Keratinocyte (primary cell): ENCODE measurements at regions not wholly inside any gene's neighbourhood (a gene's known extent, or its start where the extent isn't known, plus 50 kb on each side); places are given as distances from the start of the nearest gene placed in this dataset.
"Not testable (repeated sequence)": the region's sequence is repeated elsewhere in the genome, so short reads cannot be mapped to it uniquely, and the experiment has no call there.

ENCODE experiments used
- DNase-seq: peaks from one replicate; pipeline ENCODE4 v3.0.0-alpha.2; 2011; ENCODE audit warnings: low read depth, missing footprints, low spot score
- FAIRE-seq: peaks from 2 replicates; lab custom pipeline; 2011; peaks lifted over from hg19 to GRCh38; lab: Jason Lieb, UNC
- H2AFZ ChIP-seq: 2 replicates; pipeline ENCODE4 v1.6.0; 2012; ENCODE audit warnings: low read length, control low read depth, inconsistent platforms; ENCODE audit not compliant: control insufficient read depth
- H3K27ac ChIP-seq: 2 replicates; pipeline ENCODE4 v1.5.1; 2011; ENCODE audit warnings: low read length; ENCODE audit not compliant: control insufficient read depth, insufficient read depth
- H3K27me3 ChIP-seq: 3 replicates; pipeline ENCODE4 v1.6.0; 2011; ENCODE audit warnings: low read length; ENCODE audit not compliant: control insufficient read depth, insufficient read depth; ENCODE audit errors: extremely low read depth
- H3K36me3 ChIP-seq, 2 experiments: 2 replicates in 1 of 2; 3 replicates in 1 of 2; pipeline ENCODE4 v1.5.1; 2011; ENCODE audit warnings: low read length in 2 of 2, mild to moderate bottlenecking in 1 of 2; ENCODE audit not compliant: control insufficient read depth in 2 of 2, insufficient read depth in 2 of 2; ENCODE audit errors: extremely low read depth in 1 of 2
- H3K4me1 ChIP-seq: 3 replicates; pipeline ENCODE4 v1.5.1; 2011; ENCODE audit warnings: low read length; ENCODE audit not compliant: control insufficient read depth, insufficient read depth; ENCODE audit errors: extremely low read depth
- H3K4me2 ChIP-seq: 3 replicates; pipeline ENCODE4 v1.6.0; 2011; ENCODE audit warnings: low read depth, low read length; ENCODE audit not compliant: control insufficient read depth, insufficient read depth; ENCODE audit errors: extremely low read depth
- H3K4me3 ChIP-seq, 3 experiments: fragments of 200-600 bp in 1 of 3; sonication (generic) in 1 of 3; 2 replicates in 2 of 3; 3 replicates in 1 of 3; pipeline ENCODE4 v1.5.1; 2011 to 2016; ENCODE audit warnings: low read length in 3 of 3, mild to moderate bottlenecking in 3 of 3, control low read depth in 2 of 3, inconsistent platforms in 1 of 3, low read depth in 1 of 3, mixed read lengths in 1 of 3, mixed run types in 1 of 3, moderate library complexity in 1 of 3; ENCODE audit not compliant: control insufficient read depth in 2 of 3, insufficient read depth in 2 of 3; ENCODE audit errors: extremely low read depth in 1 of 3
- H3K79me2 ChIP-seq: 2 replicates; pipeline ENCODE4 v1.6.0; 2012; ENCODE audit warnings: low read length; ENCODE audit not compliant: control insufficient read depth, insufficient read depth
- H3K9ac ChIP-seq: 3 replicates; pipeline ENCODE4 v1.6.0; 2011; ENCODE audit warnings: low read length; ENCODE audit not compliant: control insufficient read depth, insufficient read depth; ENCODE audit errors: extremely low read depth
- H3K9me1 ChIP-seq: 3 replicates; pipeline ENCODE4 v1.6.0; 2011; ENCODE audit warnings: low read length; ENCODE audit not compliant: control insufficient read depth, insufficient read depth; ENCODE audit errors: extremely low read depth
- H3K9me3 ChIP-seq: 2 replicates; pipeline ENCODE4 v1.5.1; 2012; ENCODE audit warnings: low read depth, low read length; ENCODE audit not compliant: control insufficient read depth
- H4K20me1 ChIP-seq: 3 replicates; pipeline ENCODE4 v1.6.0; 2011; ENCODE audit warnings: low read length; ENCODE audit not compliant: control insufficient read depth, insufficient read depth; ENCODE audit errors: extremely low read depth
- CTCF ChIP-seq, 3 experiments: IDR thresholded peaks in 1 of 3; conservative IDR thresholded peaks in 1 of 3; optimal IDR thresholded peaks in 1 of 3; 2 replicates in 2 of 3; 3 replicates in 1 of 3; pipeline versions ENCODE3 to v1.5.1; 2011; ENCODE audit warnings: low read length in 3 of 3, mild to moderate bottlenecking in 3 of 3, moderate library complexity in 2 of 3, control low read depth in 1 of 3, inconsistent platforms in 1 of 3; ENCODE audit not compliant: insufficient read depth in 2 of 3; ENCODE audit errors: extremely low read depth in 1 of 3
- EZH2 ChIP-seq: IDR thresholded peaks from one replicate; pipeline ENCODE4 v1.6.1; 2012; ENCODE audit warnings: inconsistent platforms, mild to moderate bottlenecking, low read length, moderate library complexity
- dilution Hi-C: fragments of 300-500 bp; cut with MboI; formaldehyde crosslinking; loops from one replicate; pipeline ENCODE4 v1.7.0; 2020; ENCODE audit warnings: low sequenced_read_pairs; ENCODE audit not compliant: extremely low pct_ligation_motif_present

- Histone ChIP-seq H4K20me1 (no peaks in the 10 kb centered on the region), H3K4me2 (no peak overlapping the region), H3K27ac (no peak overlapping the region), H3K9ac (no peak overlapping the region), H2AFZ (no peak overlapping the region), H3K79me2 (no peaks in the 10 kb centered on the region), H3K9me3 (no peaks in the 10 kb centered on the region), H3K27me3 (no peaks in the 10 kb centered on the region), H3K36me3 (no peaks in the 10 kb centered on the region), H3K9me1 (no peaks in the 10 kb centered on the region), H3K4me1 (no peaks in the 10 kb centered on the region), H3K4me3 (no peak overlapping the region)
- no peak for FAIRE-seq
- DNase-seq = no peak
- no peak for TF ChIP-seq EZH2
- no peak for TF ChIP-seq CTCF (optimal IDR thresholded peaks at IDR 0.05 in 1 of 3, IDR thresholded peaks at IDR 0.05 in 1 of 3, conservative IDR thresholded peaks at IDR 0.05 in 1 of 3; ENCODE audit: extremely low read depth in 1 of 3, insufficient read depth in 2 of 3, low read length in 3 of 3)
- dilution Hi-C loops = no loop called here
These were observed 228.3 kb upstream of the DEPDC1 start for GRCh38 chr1:68725001-68725752.

GRCh38 chr1:68739486-68739885 is 242.6 kb upstream of the DEPDC1 start:
- H3K4me3 ChIP-seq, H4K20me1 ChIP-seq, dilution Hi-C loops, H3K9me1 ChIP-seq, H3K4me2 ChIP-seq, H3K27ac ChIP-seq, H3K27me3 ChIP-seq, H3K79me2 ChIP-seq, H3K4me1 ChIP-seq, H2AFZ ChIP-seq, FAIRE-seq, DNase-seq, H3K36me3 ChIP-seq, H3K9ac ChIP-seq, H3K9me3 ChIP-seq: not testable (repeated sequence)

- Histone ChIP-seq H3K9me1 (no peaks in the 10 kb centered on the region), H2AFZ (no peak overlapping the region), H3K4me3 (no peak overlapping the region), H3K9ac (no peak overlapping the region), H3K4me2 (no peak overlapping the region), H3K27ac (no peak overlapping the region), H4K20me1 (no peaks in the 10 kb centered on the region), H3K79me2 (no peaks in the 10 kb centered on the region), H3K4me1 (no peaks in the 10 kb centered on the region), H3K27me3 (no peaks in the 10 kb centered on the region), H3K36me3 (no peaks in the 10 kb centered on the region), H3K9me3 (no peaks in the 10 kb centered on the region)
- FAIRE-seq (no peak), DNase-seq (no peak)
- TF ChIP-seq CTCF (optimal IDR thresholded peaks at IDR 0.05 in 1 of 3, IDR thresholded peaks at IDR 0.05 in 1 of 3, conservative IDR thresholded peaks at IDR 0.05 in 1 of 3; ENCODE audit: extremely low read depth in 1 of 3, insufficient read depth in 2 of 3, low read length in 3 of 3) = no peak
- no peak for TF ChIP-seq EZH2
- dilution Hi-C loops = no loop called here
These were observed 248.1 kb upstream of the DEPDC1 start for GRCh38 chr1:68745011-68745410.
